DND-41 (cell line): ENCODE measurements at regions not wholly inside any gene's neighbourhood (a gene's known extent, or its start where the extent isn't known, plus 50 kb on each side); places are given as distances from the start of the nearest gene placed in this dataset.

Experiments
- ATAC-seq: fragments of 200-7000 bp; cut with Tn5 transposase; 3 replicates; pipeline ENCODE4 v1.9.1; 2021; ENCODE audit warnings: low read depth; ENCODE audit not compliant: insufficient read depth
- DNase-seq: peaks from one replicate; pipeline ENCODE4 v3.0.0-alpha.2; 2020
- H2AFZ ChIP-seq: 2 replicates; pipeline ENCODE4 v1.6.0; 2012; ENCODE audit warnings: low read depth, low read length
- H3K27ac ChIP-seq: 2 replicates; pipeline ENCODE4 v1.5.1; 2012; ENCODE audit warnings: low read length, inconsistent platforms
- H3K27me3 ChIP-seq: fragments of 200-600 bp; sonication (generic); 2 replicates; pipeline ENCODE4 v1.6.0; 2012; ENCODE audit warnings: low read length, mild to moderate bottlenecking, inconsistent platforms; ENCODE audit not compliant: insufficient read depth, poor library complexity
- H3K36me3 ChIP-seq: 2 replicates; pipeline ENCODE4 v1.5.1; 2012; ENCODE audit warnings: low read length, inconsistent platforms; ENCODE audit not compliant: insufficient read depth
- H3K4me1 ChIP-seq: 2 replicates; pipeline ENCODE4 v1.5.1; 2012; ENCODE audit warnings: mild to moderate bottlenecking, low read length; ENCODE audit not compliant: insufficient read depth
- H3K4me2 ChIP-seq: 2 replicates; pipeline ENCODE4 v1.6.0; 2012; ENCODE audit warnings: mild to moderate bottlenecking, moderate library complexity, low read length, inconsistent platforms; ENCODE audit not compliant: insufficient read depth
- H3K4me3 ChIP-seq, 2 experiments: fragments of 200-600 bp in 1 of 2; shearing (Covaris generic) in 1 of 2; 2 replicates each; pipeline ENCODE4 v1.5.1; 2012 to 2016; ENCODE audit warnings: inconsistent platforms in 2 of 2, low read length in 2 of 2, mild to moderate bottlenecking in 2 of 2, low read depth in 1 of 2, moderate library complexity in 1 of 2
- H3K79me2 ChIP-seq: 2 replicates; pipeline ENCODE4 v1.6.0; 2012; ENCODE audit warnings: low read length, inconsistent platforms; ENCODE audit not compliant: insufficient read depth
- H3K9ac ChIP-seq: 2 replicates; pipeline ENCODE4 v1.6.0; 2012; ENCODE audit warnings: low read depth, mild to moderate bottlenecking, inconsistent platforms, low read length, moderate library complexity
- H3K9me3 ChIP-seq: 2 replicates; pipeline ENCODE4 v1.5.1; 2012; ENCODE audit warnings: low read length, moderate library complexity, mild to moderate bottlenecking, inconsistent platforms; ENCODE audit not compliant: insufficient read depth, severe bottlenecking
- H4K20me1 ChIP-seq: 2 replicates; pipeline ENCODE4 v1.6.0; 2012; ENCODE audit warnings: low read length; ENCODE audit not compliant: insufficient read depth
- EZH2 ChIP-seq: IDR thresholded peaks from 3 replicates; pipeline ENCODE4 v1.6.1; 2012; ENCODE audit warnings: borderline replicate concordance, low read depth, mild to moderate bottlenecking, moderate library complexity, low read length, inconsistent platforms; ENCODE audit not compliant: severe bottlenecking
- TF ChIP-seq, protein P1 (sequence below): IDR thresholded peaks from 2 replicates; pipeline ENCODE4 v1.5.1; 2012; ENCODE audit warnings: borderline replicate concordance, low read length, moderate library complexity, mild to moderate bottlenecking; ENCODE audit not compliant: poor library complexity, severe bottlenecking; ENCODE audit errors: extremely low read depth

DNA sequence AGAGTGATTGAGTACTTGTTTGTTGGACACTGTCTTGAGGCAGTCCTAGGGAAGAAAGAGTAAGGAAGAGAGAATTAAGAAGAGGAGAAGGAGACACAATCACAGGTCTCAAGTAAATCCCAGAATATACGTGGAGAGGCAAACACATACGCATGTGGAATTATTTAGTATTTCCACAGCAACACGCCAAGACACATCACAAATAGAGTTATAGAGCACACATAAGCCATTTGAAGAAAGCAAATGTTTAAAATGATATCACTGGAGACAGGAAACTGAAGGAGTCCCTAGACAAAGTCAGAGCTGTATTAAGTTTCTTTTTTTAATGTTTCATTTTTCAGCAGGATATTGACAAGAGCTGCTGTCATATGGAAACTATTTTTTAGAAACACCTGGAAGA lies 206.1 kb upstream of the LRIG1 start:
- DNase-seq (no peak), ATAC-seq (no peak)
- H3K4me2 ChIP-seq: no peak overlapping the region
- TF ChIP-seq, protein P1, sequence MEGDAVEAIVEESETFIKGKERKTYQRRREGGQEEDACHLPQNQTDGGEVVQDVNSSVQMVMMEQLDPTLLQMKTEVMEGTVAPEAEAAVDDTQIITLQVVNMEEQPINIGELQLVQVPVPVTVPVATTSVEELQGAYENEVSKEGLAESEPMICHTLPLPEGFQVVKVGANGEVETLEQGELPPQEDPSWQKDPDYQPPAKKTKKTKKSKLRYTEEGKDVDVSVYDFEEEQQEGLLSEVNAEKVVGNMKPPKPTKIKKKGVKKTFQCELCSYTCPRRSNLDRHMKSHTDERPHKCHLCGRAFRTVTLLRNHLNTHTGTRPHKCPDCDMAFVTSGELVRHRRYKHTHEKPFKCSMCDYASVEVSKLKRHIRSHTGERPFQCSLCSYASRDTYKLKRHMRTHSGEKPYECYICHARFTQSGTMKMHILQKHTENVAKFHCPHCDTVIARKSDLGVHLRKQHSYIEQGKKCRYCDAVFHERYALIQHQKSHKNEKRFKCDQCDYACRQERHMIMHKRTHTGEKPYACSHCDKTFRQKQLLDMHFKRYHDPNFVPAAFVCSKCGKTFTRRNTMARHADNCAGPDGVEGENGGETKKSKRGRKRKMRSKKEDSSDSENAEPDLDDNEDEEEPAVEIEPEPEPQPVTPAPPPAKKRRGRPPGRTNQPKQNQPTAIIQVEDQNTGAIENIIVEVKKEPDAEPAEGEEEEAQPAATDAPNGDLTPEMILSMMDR: no peak
- no peak for TF ChIP-seq EZH2
- H3K9ac ChIP-seq: no peak overlapping the region
- no peaks in the 10 kb centered on the region for H3K36me3 ChIP-seq
- no peaks in the 10 kb centered on the region for H3K9me3 ChIP-seq
- H4K20me1 ChIP-seq: no peaks in the 10 kb centered on the region
- H2AFZ ChIP-seq: no peak overlapping the region
- no peak overlapping the region for H3K4me3 ChIP-seq
- no peaks in the 10 kb centered on the region for H3K79me2 ChIP-seq
- no peaks in the 10 kb centered on the region for H3K27me3 ChIP-seq
- no peaks in the 10 kb centered on the region for H3K4me1 ChIP-seq
- no peak overlapping the region for H3K27ac ChIP-seq

DNA sequence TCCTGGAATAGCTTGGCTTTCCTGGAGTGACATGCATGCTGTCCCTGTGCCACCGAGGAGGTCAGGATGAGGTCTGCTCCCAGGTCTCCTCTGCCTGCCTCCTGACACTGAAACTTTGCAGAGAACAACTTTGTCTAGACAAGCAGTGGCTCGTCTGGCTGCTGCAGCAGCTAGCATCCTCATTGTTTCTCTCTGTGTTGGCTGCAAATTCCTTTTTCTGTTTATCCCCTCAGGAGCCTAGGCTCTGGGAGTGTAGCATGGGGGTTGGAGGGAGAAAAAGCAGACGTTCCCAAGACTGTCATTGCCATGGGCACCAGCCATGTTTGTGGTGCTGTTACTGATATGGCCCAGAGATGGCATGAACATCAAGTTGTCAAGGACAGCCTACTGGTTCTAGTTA lies 208.7 kb upstream of the LRIG1 start:
- ATAC-seq (no peak), DNase-seq (no peak)
- no peaks in the 10 kb centered on the region for H3K27me3 ChIP-seq
- H2AFZ ChIP-seq: no peak overlapping the region
- no peaks in the 10 kb centered on the region for H4K20me1 ChIP-seq
- H3K9me3 ChIP-seq: no peaks in the 10 kb centered on the region
- no peak overlapping the region for H3K4me3 ChIP-seq
- no peaks in the 10 kb centered on the region for H3K79me2 ChIP-seq
- no peak overlapping the region for H3K27ac ChIP-seq
- H3K4me2 ChIP-seq: no peak overlapping the region
- H3K36me3 ChIP-seq: no peaks in the 10 kb centered on the region
- H3K9ac ChIP-seq: no peak overlapping the region
- TF ChIP-seq, protein P1: no peak
- TF ChIP-seq EZH2: no peak
- H3K4me1 ChIP-seq: no peaks in the 10 kb centered on the region

DNA sequence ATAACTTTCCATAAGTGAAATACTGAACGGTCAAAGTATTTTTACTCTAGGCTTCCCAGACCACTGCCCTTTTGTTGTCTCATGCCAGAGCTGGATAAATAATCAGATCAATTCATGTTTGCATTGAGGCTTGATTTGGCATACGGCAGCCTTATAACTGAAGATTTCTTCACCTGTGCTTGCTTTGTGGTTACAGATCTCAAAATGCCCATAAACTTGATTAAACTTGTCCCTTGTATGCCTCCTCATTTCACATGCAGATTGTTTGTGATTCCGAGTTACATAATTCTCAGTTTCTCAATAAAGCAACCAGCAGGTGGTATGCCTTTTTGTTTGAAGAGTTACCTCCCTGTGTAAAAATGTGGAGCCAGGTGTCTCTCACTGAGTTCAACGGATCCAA lies 211.4 kb upstream of the LRIG1 start:
- DNase-seq (no peak), ATAC-seq (no peak)
- Histone ChIP-seq H3K36me3 (no peaks in the 10 kb centered on the region), H4K20me1 (no peaks in the 10 kb centered on the region), H3K4me2 (no peak overlapping the region), H3K9me3 (no peaks in the 10 kb centered on the region), H3K27me3 (no peaks in the 10 kb centered on the region), H3K4me3 (no peak overlapping the region), H3K4me1 (no peaks in the 10 kb centered on the region), H3K9ac (no peak overlapping the region), H3K27ac (no peak overlapping the region), H3K79me2 (no peaks in the 10 kb centered on the region), H2AFZ (no peak overlapping the region)
- TF ChIP-seq, protein P1: no peak
- no peak for TF ChIP-seq EZH2

DNA sequence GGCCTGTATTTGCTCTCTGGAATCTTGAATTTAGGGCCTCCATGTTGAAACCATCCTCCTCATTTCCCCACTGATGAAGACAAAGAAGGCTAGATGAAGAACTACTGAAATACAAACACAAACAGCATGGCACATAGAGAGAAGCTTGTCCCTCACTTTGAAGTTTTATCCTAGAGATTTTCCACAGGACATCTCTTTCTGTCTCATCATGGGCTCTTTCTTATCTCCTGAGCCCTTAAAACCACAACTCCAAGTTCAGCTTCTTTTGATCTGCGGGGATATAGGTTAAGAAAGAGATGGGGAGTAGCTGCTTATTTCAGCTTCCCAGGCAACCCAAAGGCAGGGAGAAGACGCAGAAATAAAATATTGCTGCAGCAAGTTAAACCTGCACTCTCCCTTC lies 213.1 kb upstream of the LRIG1 start:
- Histone ChIP-seq H3K36me3 (no peaks in the 10 kb centered on the region), H3K4me2 (no peak overlapping the region), H3K79me2 (no peaks in the 10 kb centered on the region), H3K9me3 (no peaks in the 10 kb centered on the region), H4K20me1 (no peaks in the 10 kb centered on the region), H3K4me3 (no peak overlapping the region), H3K27me3 (no peaks in the 10 kb centered on the region), H3K27ac (no peak overlapping the region), H3K9ac (no peak overlapping the region), H2AFZ (no peak overlapping the region), H3K4me1 (no peaks in the 10 kb centered on the region)
- no peak for TF ChIP-seq EZH2
- TF ChIP-seq, protein P1: no peak
- no peak for DNase-seq
- ATAC-seq: no peak
